A673 (cell line): ENCODE measurements at regions not wholly inside any gene's neighbourhood (a gene's known extent, or its start where the extent isn't known, plus 50 kb on each side); places are given as distances from the start of the nearest gene placed in this dataset.

Experiments
- CTCF ChIP-seq: fragments of 300-800, 200-600 bp; sonication (generic); conservative IDR thresholded peaks from 2 replicates; pipeline ENCODE4 v1.5.1; 2017; ENCODE audit warnings: low read depth, mild to moderate bottlenecking, antibody characterized with exemption, low read length, moderate library complexity, mixed read lengths
- EZH2 ChIP-seq: fragments of 200-600 bp; sonication (generic); IDR thresholded peaks from 2 replicates; pipeline ENCODE4 v1.6.1; 2017; ENCODE audit warnings: borderline replicate concordance, low read depth, mild to moderate bottlenecking, mixed read lengths, antibody characterized with exemption, low read length; ENCODE audit not compliant: poor library complexity, severe bottlenecking

- TF ChIP-seq EZH2 (no peak), CTCF (no peak)
Measured at GRCh38 chr20:12695937-12696336, 312.8 kb upstream of the SPTLC3 start.
